ENCODE measurements at regions not wholly inside any gene's neighbourhood (a gene's known extent, or its start where the extent isn't known, plus 50 kb on each side); places are given as distances from the start of the nearest gene placed in this dataset.

GRCh38 chr3:74287557-74287956 is 326.9 kb downstream of the CNTN3 start:
- ChIA-PET POLR2A (no interaction called here), CTCF (no interaction called here)
- no peak for DNase-seq (ENCODE audit: extremely low spot score)
- TF ChIP-seq, protein P1, sequence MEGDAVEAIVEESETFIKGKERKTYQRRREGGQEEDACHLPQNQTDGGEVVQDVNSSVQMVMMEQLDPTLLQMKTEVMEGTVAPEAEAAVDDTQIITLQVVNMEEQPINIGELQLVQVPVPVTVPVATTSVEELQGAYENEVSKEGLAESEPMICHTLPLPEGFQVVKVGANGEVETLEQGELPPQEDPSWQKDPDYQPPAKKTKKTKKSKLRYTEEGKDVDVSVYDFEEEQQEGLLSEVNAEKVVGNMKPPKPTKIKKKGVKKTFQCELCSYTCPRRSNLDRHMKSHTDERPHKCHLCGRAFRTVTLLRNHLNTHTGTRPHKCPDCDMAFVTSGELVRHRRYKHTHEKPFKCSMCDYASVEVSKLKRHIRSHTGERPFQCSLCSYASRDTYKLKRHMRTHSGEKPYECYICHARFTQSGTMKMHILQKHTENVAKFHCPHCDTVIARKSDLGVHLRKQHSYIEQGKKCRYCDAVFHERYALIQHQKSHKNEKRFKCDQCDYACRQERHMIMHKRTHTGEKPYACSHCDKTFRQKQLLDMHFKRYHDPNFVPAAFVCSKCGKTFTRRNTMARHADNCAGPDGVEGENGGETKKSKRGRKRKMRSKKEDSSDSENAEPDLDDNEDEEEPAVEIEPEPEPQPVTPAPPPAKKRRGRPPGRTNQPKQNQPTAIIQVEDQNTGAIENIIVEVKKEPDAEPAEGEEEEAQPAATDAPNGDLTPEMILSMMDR (IDR thresholded peaks at IDR 0.05; ENCODE audit: control extremely low read depth, extremely low read depth, low read depth, missing control alignments): no peak

DNA sequence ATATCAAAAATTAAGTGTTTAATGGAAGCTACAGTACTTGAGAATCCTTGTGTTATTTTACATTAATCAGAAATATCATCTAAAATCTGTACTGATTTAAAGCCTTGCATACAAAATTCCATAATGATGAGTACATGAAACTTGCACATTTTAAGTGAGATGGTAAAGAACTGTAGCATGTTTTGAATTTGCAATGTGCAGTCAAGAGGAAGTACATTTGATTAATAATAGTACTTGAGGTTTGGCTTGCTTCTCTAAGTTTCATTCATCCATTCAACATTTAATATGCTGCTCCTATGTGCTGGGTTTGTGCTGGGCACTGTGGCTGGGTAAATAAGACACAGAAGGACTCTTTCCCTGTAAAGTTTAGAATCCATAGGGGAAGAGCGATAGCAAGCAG is 332.3 kb downstream of the CNTN3 start:
- DNase-seq (ENCODE audit: extremely low spot score): no peak
- TF ChIP-seq, protein P1 (IDR thresholded peaks at IDR 0.05; ENCODE audit: control extremely low read depth, extremely low read depth, low read depth, missing control alignments): no peak
- CTCF ChIA-PET: no interaction called here
- POLR2A ChIA-PET: no interaction called here

GRCh38 chr3:74281705-74282104 is 332.8 kb downstream of the CNTN3 start:
- TF ChIP-seq, protein P1 (IDR thresholded peaks at IDR 0.05; ENCODE audit: control extremely low read depth, extremely low read depth, low read depth, missing control alignments): no peak
- ChIA-PET CTCF (no interaction called here), POLR2A (no interaction called here)
- DNase-seq (ENCODE audit: extremely low spot score): no peak

DNA sequence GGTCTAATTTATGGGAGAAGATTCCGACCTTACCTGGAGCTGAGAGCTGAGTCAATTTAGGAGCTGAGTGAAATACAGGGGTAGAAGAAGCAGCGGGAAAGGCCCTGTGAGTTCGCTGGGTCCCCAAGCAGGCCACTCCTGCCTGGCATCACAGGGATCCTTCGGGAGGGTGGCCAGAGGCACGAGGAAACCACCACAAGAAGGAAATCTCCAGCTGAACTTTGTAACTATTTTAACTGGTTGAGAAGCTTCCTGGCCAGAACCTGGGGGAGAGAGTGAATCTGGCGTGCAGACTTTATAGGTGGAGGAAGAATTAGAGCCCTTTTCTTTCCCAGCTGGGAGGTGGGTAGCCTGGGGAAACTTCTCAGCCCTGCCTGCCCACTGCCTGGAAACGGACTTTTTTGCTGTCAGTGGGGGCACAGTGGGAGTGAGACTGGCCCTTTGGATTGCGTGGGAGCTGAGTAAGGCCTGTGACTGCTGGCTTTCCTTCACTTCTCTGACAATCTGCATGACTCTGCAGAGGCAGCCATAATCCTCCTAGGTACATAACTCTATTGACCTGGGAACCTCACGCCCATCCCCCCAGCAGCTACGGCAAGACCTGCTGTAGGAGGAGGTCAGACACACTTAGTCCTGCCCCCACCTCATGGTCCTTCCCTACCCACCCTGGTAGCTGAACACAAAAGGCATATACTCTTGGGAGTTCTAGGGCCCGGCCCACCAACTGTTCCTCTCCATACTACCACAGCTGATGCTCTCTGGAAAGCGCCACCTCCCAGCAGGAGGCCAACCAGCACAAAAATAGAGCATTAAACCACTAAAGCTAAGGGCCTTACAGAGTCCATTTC is 340.7 kb downstream of the CNTN3 start:
- DNase-seq (ENCODE audit: extremely low spot score): no peak
- TF ChIP-seq, protein P1 (IDR thresholded peaks at IDR 0.05; ENCODE audit: control extremely low read depth, extremely low read depth, low read depth, missing control alignments): no peak
- ChIA-PET CTCF (no interaction called here), POLR2A (no interaction called here)

DNA sequence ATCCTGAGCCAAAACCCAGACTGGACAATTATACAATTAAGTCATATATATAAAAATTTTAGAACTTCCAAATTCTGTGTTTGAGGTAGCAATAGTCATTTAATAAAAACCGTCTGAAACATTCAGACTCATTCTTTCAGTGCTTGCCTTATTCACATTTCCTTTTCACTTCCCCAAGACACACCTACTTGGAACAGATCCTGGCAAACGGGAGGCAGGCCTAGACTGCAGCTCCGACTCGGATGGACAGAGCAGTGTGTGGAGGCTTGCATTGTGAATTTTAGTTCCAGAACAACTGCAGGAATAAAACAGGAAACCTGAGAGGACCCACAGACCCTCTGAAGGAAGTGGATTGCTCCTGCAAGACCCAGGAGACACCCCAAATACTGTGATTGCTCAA is 341.4 kb downstream of the CNTN3 start:
- CTCF ChIA-PET: no interaction called here
- no peak for DNase-seq (ENCODE audit: extremely low spot score)
- TF ChIP-seq, protein P1 (IDR thresholded peaks at IDR 0.05; ENCODE audit: control extremely low read depth, extremely low read depth, low read depth, missing control alignments): no peak
- POLR2A ChIA-PET: no interaction called here

GRCh38 chr3:74271541-74271940 is 342.9 kb downstream of the CNTN3 start:
- ChIA-PET CTCF (no interaction called here), POLR2A (no interaction called here)
- TF ChIP-seq, protein P1 (IDR thresholded peaks at IDR 0.05; ENCODE audit: control extremely low read depth, extremely low read depth, low read depth, missing control alignments): no peak
- DNase-seq (ENCODE audit: extremely low spot score): no peak

All from GM10248 (cell line).